ENCODE measurements at regions not wholly inside any gene's neighbourhood (a gene's known extent, or its start where the extent isn't known, plus 50 kb on each side); places are given as distances from the start of the nearest gene placed in this dataset.

DNA sequence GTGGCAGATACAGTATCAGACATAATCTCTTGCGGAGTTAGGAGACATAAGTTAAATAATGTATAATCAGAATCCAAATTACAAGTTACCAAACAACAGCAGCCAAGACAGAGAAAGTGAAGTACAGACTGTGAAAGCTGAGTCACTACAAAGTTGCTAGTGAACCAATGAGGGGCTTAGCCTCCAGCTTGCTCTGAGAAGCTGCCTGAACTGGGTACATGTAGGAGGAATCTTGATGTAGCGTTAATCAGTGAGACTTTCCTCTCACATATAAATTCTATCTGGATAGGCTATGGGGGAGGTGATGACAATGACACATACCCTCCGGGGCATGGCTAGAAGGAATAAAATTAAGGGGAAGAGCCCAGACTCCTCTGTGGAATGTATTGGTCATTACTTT lies 1234.3 kb upstream of the DDX18 start:
- Histone ChIP-seq H3K36me3 (ENCODE audit: low read depth, low read length) (no peaks in the 10 kb centered on the region), H3K4me2 (ENCODE audit: low read length) (no peak overlapping the region), H3K9me3 (ENCODE audit: low read length) (no peaks in the 10 kb centered on the region), H3K4me3 (ENCODE audit: low read length) (no peak overlapping the region), H3K27ac (ENCODE audit: low read length) (no peak overlapping the region), H3K9me2 (replicated peaks; ENCODE audit: low read length) (no peaks in the 10 kb centered on the region), H3K27me3 (ENCODE audit: low read length) (0 out of 2 replicates have a peak, but pooled peaks cover 7% of the 10 kb centered on the region), H4K20me1 (ENCODE audit: low read length) (no peaks in the 10 kb centered on the region), H2AFZ (ENCODE audit: low read length) (no peak overlapping the region), H3F3A (ENCODE audit: low read length, unreplicated experiment) (no peaks in the 10 kb centered on the region), H3K79me2 (ENCODE audit: low read length) (no peaks in the 10 kb centered on the region), H3K9ac (ENCODE audit: low read length) (no peak overlapping the region), H3K4me1 (ENCODE audit: insufficient read depth, low read length) (no peaks in the 10 kb centered on the region)
- DNase-seq (no peak), ATAC-seq (no peak)
- ChIA-PET CTCF (no interaction called here), POLR2A (ENCODE audit: unreplicated experiment) (no interaction called here)
- intact Hi-C loops (cut with micrococcal nuclease) = no loop called here
- TF ChIP-seq EZH2 (IDR thresholded peaks at IDR 0.05; ENCODE audit: low read length, unreplicated experiment) = no peak
- TF ChIP-seq, protein P1, sequence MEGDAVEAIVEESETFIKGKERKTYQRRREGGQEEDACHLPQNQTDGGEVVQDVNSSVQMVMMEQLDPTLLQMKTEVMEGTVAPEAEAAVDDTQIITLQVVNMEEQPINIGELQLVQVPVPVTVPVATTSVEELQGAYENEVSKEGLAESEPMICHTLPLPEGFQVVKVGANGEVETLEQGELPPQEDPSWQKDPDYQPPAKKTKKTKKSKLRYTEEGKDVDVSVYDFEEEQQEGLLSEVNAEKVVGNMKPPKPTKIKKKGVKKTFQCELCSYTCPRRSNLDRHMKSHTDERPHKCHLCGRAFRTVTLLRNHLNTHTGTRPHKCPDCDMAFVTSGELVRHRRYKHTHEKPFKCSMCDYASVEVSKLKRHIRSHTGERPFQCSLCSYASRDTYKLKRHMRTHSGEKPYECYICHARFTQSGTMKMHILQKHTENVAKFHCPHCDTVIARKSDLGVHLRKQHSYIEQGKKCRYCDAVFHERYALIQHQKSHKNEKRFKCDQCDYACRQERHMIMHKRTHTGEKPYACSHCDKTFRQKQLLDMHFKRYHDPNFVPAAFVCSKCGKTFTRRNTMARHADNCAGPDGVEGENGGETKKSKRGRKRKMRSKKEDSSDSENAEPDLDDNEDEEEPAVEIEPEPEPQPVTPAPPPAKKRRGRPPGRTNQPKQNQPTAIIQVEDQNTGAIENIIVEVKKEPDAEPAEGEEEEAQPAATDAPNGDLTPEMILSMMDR (conservative IDR thresholded peaks at IDR 0.05; ENCODE audit: low read depth, low read length) = no peak
- no peak for TF ChIP-seq EZH2phosphoT487 (IDR thresholded peaks at IDR 0.05; ENCODE audit: borderline replicate concordance, low read length)
- BruUV-seq (replicated peaks) = no TSS peak

DNA sequence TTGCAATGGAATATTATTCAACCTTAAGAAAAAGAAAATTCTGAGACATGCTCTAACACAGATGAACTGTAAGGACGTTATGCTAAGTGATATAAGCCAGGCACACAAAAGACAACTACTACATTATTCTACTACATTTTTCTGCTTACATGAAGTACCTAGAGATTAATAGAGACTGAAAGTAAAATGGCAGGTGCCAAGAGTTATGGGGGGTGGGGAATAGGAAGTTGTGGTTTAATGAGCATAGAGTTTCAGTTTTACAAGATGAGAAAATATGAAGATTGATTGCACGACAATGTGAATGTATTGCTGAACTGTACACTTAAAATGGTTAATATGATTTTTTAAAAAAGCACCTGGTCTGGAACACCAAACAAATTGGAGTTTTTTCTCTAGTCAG lies 1231.6 kb upstream of the DDX18 start:
- no peaks in the 10 kb centered on the region for H3K9me2 ChIP-seq (replicated peaks; ENCODE audit: low read length)
- no peak overlapping the region for H3K4me3 ChIP-seq (ENCODE audit: low read length)
- ATAC-seq = no peak
- CTCF ChIA-PET = no interaction called here
- no TSS peak for BruUV-seq (replicated peaks)
- no peaks in the 10 kb centered on the region for H4K20me1 ChIP-seq (ENCODE audit: low read length)
- no peaks in the 10 kb centered on the region for H3K4me1 ChIP-seq (ENCODE audit: insufficient read depth, low read length)
- no peaks in the 10 kb centered on the region for H3K9me3 ChIP-seq (ENCODE audit: low read length)
- H3K36me3 ChIP-seq (ENCODE audit: low read depth, low read length) = no peaks in the 10 kb centered on the region
- no peaks in the 10 kb centered on the region for H3K79me2 ChIP-seq (ENCODE audit: low read length)
- no peak overlapping the region for H3K27ac ChIP-seq (ENCODE audit: low read length)
- no peak for TF ChIP-seq EZH2 (IDR thresholded peaks at IDR 0.05; ENCODE audit: low read length, unreplicated experiment)
- TF ChIP-seq, protein P1 (conservative IDR thresholded peaks at IDR 0.05; ENCODE audit: low read depth, low read length) = no peak
- TF ChIP-seq EZH2phosphoT487 (IDR thresholded peaks at IDR 0.05; ENCODE audit: borderline replicate concordance, low read length) = no peak
- DNase-seq = no peak
- H3K4me2 ChIP-seq (ENCODE audit: low read length) = no peak overlapping the region
- no peak overlapping the region for H3K9ac ChIP-seq (ENCODE audit: low read length)
- POLR2A ChIA-PET (ENCODE audit: unreplicated experiment) = no interaction called here
- no peaks in the 10 kb centered on the region for H3F3A ChIP-seq (ENCODE audit: low read length, unreplicated experiment)
- H3K27me3 ChIP-seq (ENCODE audit: low read length) = 0 out of 2 replicates have a peak, but pooled peaks cover 8% of the 10 kb centered on the region
- intact Hi-C loops (cut with micrococcal nuclease) = no loop called here
- H2AFZ ChIP-seq (ENCODE audit: low read length) = no peak overlapping the region

DNA sequence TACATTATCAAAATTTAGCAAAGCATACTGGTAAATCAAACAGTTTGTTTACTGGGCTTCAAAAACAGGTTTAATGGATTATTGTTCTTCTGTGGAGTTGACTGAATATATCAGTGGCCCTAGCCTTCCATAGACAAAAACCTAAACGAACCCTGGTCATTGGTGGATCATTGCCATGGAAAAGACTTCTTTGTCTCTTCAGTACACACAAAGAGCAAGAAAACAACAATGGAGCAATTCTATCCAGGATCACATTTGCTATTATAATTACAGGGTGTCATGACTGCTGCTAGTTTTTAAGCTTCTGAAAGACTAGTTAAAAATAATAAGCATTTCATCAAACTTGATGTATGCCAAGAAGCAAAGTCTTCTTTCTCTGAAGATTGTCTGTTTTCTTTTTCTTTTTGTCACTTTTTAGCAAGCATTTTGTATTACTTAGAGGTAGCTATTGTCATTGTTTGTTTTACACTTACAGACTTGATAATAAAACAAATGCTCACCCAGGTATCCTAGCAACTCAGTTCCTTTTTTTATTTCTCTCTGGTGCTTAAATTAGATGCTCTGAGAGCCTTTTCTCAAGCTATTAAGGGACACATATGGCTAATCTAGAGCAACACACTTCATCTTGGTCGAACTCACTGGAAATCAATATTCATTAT lies 1228.7 kb upstream of the DDX18 start:
- intact Hi-C loops (cut with micrococcal nuclease) = no loop called here
- Histone ChIP-seq H3K27ac (ENCODE audit: low read length) (no peak overlapping the region), H3K27me3 (ENCODE audit: low read length) (peaks cover 6% of the 10 kb centered on the region; the same call in 1 of the 2 replicates), H3K4me2 (ENCODE audit: low read length) (no peak overlapping the region), H3K9me2 (replicated peaks; ENCODE audit: low read length) (no peaks in the 10 kb centered on the region), H3K36me3 (ENCODE audit: low read depth, low read length) (no peaks in the 10 kb centered on the region), H3K9ac (ENCODE audit: low read length) (no peak overlapping the region), H3K79me2 (ENCODE audit: low read length) (no peaks in the 10 kb centered on the region), H3K9me3 (ENCODE audit: low read length) (no peaks in the 10 kb centered on the region), H3K4me3 (ENCODE audit: low read length) (no peak overlapping the region), H2AFZ (ENCODE audit: low read length) (no peak overlapping the region), H3F3A (ENCODE audit: low read length, unreplicated experiment) (no peaks in the 10 kb centered on the region), H4K20me1 (ENCODE audit: low read length) (no peaks in the 10 kb centered on the region), H3K4me1 (ENCODE audit: insufficient read depth, low read length) (no peaks in the 10 kb centered on the region)
- POLR2A ChIA-PET (ENCODE audit: unreplicated experiment) = no interaction called here
- CTCF ChIA-PET = no interaction called here
- TF ChIP-seq EZH2phosphoT487 (IDR thresholded peaks at IDR 0.05; ENCODE audit: borderline replicate concordance, low read length) (no peak), EZH2 (IDR thresholded peaks at IDR 0.05; ENCODE audit: low read length, unreplicated experiment) (no peak)
- TF ChIP-seq, protein P1 (conservative IDR thresholded peaks at IDR 0.05; ENCODE audit: low read depth, low read length) = no peak
- DNase-seq = no peak
- no TSS peak for BruUV-seq (replicated peaks)
- no peak for ATAC-seq

Measured in PC-3 (cell line).